Activated CD8-positive, alpha-beta memory T cell treated with anti-CD3 and anti-CD28 coated beads for 36 hours (primary cell): ENCODE measurements at regions not wholly inside any gene's neighbourhood (a gene's known extent, or its start where the extent isn't known, plus 50 kb on each side); places are given as distances from the start of the nearest gene placed in this dataset.
"Not testable (repeated sequence)": the region's sequence is repeated elsewhere in the genome, so short reads cannot be mapped to it uniquely, and the experiment has no call there.

Source experiments
- CTCF ChIA-PET: fragments of 350-600 bp; sonication (Branson Sonifier 250); formaldehyde crosslinking; loops from one replicate; lab custom pipeline; 2021; ENCODE audit warnings: antibody characterized with exemption; lab: Charles Lee
- POLR2A ChIA-PET: fragments of 350-600 bp; sonication (Branson Sonifier 250); formaldehyde crosslinking; loops from one replicate; lab custom pipeline; 2021; ENCODE audit warnings: antibody characterized with exemption; lab: Charles Lee

GRCh38 chr14:105630935-105631779, 104.8 kb downstream of the TMEM121 start:
- POLR2A ChIA-PET, CTCF ChIA-PET: not testable (repeated sequence)

DNA sequence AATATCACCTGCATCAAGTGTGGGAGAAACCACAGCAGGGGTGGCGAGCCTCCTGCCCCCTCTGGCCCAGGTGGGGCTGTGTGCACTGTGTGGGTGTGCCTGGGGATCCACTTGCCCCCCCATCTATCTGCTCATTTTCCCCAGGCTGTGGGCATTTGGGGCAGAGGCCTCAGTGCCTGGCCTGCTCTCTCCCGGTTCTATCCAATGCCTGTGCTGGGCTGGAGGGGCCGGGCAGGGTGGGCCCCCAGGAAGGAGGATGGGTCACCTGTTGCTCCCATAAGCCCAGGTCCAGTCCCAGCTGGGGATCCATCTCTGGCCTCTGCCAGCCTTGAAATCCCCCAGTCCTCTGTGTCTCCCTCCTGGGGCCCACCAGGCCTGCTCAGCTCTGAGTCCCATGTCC, 105.6 kb downstream of the TMEM121 start:
- CTCF ChIA-PET, result no interaction called here
- POLR2A ChIA-PET, result no interaction called here

- CTCF ChIA-PET, POLR2A ChIA-PET: not testable (repeated sequence)
Measured at GRCh38 chr14:105633596-105633995, 107.2 kb downstream of the TMEM121 start.

- ChIA-PET CTCF (no interaction called here), POLR2A (no interaction called here)
Measured at GRCh38 chr14:105635560-105635959, 109.2 kb downstream of the TMEM121 start.

GRCh38 chr14:105636021-105636420, 109.6 kb downstream of the TMEM121 start:
- CTCF ChIA-PET, POLR2A ChIA-PET: not testable (repeated sequence)

GRCh38 chr14:105636935-105637334, 110.6 kb downstream of the TMEM121 start:
- ChIA-PET POLR2A (no interaction called here), CTCF (no interaction called here)

DNA sequence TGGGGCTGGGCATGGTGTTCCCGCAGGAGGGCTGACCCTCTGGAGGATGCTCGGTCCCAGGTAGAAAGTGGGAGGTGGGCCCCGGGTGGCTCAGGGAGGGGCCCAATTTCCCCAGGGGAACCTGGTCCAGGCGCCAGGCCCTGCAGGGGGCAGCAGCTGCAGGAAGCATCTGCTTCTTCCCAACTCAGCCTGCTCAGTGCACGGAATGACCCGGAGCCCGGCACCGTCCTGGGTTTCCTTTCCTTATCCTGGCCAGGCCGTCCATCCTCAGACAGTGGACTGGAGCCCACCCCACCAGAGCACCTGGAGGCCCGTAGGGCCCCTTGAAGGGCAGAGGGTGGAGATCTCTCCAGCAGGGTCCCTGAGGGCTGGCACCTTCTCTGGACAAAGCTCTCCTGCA, 111.0 kb downstream of the TMEM121 start:
- POLR2A ChIA-PET, CTCF ChIA-PET: not testable (repeated sequence)

DNA sequence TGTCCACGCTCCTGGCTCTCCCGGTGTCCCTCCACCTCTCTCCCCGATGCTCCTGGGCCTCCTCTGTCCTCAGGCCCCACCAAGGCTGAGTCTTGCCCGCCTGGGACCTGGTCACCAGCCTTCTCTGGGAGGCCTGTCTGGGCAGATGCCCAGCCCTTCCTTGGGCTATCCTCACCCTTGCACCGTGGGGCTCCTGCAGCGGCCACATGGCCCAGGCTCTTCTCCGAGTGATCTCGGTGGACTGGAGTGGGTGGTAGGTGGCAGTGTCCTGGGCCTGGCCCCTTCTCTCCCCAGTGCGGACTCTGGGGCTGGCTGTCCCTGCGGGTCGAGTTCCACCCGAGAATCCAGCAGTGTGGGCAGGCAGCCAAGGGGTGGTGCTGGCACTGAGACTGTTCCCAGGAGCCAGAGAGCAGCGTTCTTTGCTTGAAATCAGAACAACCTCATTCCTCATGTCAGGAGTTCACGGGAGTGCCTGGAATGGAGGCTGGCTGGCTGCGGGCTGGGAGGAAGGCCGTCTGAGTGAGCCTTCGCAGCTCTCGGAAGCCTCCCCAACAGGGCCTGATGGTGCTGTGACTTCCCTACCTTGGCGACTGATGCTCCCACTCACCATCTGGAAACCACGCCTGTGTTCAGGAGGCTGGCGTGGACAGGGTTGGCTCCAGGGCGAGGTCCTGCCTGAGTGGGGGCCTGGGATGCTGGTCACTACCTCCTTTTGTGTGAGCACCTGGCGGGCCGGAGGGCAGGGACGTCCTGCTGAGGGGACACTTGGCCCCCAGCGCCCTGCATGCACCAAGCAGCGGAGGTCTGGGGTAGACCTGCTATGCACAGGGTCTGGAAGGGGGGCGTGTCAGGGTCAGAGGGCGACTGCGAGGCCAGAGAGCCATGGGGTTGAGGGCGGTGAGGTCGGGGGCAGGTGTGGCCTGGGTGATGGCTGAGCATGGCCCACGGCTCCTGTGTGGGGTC, 113.9 kb downstream of the TMEM121 start:
- CTCF ChIA-PET, POLR2A ChIA-PET: not testable (repeated sequence)

GRCh38 chr14:105641075-105641937, 114.9 kb downstream of the TMEM121 start:
- ChIA-PET POLR2A (no interaction called here), CTCF (no interaction called here)

DNA sequence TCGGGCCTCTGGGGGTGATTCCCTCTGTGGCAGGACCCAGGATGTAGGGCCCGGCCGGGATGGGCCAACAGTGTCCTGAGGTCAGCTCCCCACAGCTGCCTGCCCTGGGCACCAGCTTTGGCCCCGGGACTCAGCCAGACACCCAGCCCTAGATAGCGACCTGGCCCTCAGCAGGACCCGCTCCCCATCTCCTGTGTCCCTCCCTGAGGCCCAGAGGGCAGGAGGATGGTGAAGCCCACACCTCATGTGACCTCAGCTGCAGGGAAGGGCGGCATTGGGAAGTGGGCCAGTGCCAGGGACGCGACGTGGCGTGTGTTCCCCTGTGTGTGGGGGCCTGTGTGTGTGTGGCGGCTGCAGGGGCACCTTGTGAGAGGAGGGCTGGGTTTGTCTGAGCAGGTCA, 115.6 kb downstream of the TMEM121 start:
- CTCF ChIA-PET, POLR2A ChIA-PET: not testable (repeated sequence)

GRCh38 chr14:105642486-105642885, 116.1 kb downstream of the TMEM121 start:
- POLR2A ChIA-PET, CTCF ChIA-PET: not testable (repeated sequence)

DNA sequence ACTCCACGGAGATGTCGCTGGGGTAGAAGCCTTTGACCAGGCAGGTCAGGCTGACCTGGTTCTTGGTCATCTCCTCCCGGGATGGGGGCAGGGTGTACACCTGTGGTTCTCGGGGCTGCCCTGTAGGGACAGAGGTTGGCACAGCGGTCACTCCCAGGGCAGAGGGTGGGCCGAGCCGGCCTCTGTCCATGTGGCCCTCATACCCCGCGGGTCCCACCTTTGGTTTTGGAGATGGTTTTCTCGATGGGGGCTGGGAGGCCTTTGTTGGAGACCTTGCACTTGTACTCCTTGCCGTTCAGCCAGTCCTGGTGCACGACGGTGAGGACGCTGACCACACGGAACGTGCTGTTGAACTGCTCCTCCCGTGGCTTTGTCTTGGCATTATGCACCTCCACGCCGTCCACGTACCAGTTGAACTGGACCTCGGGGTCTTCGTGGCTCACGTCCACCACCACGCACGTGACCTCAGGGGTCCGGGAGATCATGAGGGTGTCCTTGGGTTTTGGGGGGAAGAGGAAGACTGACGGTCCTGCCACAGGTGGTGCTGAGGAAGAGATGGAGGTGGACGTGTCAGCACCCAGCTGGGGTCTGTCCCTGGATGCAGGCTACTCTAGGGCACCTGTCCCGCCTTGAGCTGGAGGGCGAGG, 117.1 kb downstream of the TMEM121 start:
- CTCF ChIA-PET, POLR2A ChIA-PET: not testable (repeated sequence)

GRCh38 chr14:105644053-105644435, 117.7 kb downstream of the TMEM121 start:
- CTCF ChIA-PET, POLR2A ChIA-PET: not testable (repeated sequence)

DNA sequence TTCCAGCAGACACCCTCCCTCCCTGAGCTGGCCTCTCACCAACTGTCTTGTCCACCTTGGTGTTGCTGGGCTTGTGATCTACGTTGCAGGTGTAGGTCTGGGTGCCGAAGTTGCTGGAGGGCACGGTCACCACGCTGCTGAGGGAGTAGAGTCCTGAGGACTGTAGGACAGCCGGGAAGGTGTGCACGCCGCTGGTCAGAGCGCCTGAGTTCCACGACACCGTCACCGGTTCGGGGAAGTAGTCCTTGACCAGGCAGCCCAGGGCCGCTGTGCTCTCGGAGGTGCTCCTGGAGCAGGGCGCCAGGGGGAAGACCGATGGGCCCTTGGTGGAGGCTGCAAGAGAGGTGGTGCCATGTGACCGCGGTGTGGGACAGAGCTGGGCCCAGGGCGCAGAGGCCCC, 118.1 kb downstream of the TMEM121 start:
- CTCF ChIA-PET, POLR2A ChIA-PET: not testable (repeated sequence)

GRCh38 chr14:105644891-105645290, 118.5 kb downstream of the TMEM121 start:
- POLR2A ChIA-PET, CTCF ChIA-PET: not testable (repeated sequence)

DNA sequence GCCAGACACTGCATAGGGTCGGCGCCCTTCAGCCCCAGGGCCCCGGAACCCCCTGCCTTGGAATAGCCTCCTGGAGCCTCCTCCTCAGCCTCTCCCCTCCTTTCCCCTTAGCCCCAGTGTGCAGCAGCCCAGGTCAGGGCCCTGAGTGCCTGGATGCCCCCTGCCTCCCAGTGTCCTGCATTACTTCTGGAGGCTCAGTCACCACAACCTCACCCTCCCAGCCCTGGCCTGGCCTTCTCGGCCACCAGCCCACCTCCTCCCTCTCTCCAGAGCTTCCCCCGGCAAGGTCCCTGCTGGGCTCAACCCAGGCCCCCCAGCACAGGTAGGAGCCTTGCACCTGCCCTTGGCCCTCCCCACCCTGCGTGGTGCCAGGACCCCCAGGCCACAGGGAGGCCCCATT, 119.0 kb downstream of the TMEM121 start:
- CTCF ChIA-PET, POLR2A ChIA-PET: not testable (repeated sequence)

DNA sequence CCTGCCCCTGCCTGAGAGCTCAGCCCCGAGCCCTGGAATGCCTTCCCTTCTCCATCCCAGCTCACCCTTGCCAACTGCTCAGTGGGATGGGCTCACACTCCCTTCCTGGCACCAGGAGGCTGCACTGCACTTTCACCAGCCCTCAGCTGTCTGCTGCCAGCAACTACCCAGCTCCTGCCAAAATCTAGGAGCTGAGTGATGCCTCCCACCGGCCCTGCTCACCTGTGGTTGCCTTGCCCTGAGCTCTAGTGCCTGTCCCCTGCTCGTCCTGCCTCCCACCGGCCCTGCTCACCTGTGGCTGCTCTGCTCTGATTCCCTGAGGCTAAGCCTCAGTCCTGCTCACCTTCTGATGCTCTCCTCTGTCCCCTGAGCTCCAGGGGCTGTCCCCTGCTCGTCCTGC, 119.8 kb downstream of the TMEM121 start:
- POLR2A ChIA-PET, result no interaction called here
- CTCF ChIA-PET, result no interaction called here

- POLR2A ChIA-PET, CTCF ChIA-PET: not testable (repeated sequence)
Measured at GRCh38 chr14:105646711-105647281, 120.4 kb downstream of the TMEM121 start.

DNA sequence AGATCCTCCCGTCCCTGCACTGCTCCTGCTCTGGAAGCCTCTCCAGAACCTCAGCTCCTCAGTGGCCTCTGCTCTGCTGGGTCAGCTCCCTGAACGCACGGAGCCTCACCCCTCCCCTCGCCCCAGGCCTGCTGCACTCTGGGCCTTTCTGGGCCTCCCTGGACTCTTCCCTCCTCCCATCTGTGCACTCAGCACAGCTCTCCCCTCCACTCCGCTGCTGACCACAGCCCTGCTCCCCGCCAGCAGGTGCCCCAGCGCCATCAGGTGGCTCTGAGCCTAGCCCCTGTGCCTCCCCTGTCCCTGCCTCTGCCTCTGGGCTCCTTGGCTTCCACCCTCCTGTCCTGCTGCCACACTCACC, 121.0 kb downstream of the TMEM121 start:
- CTCF ChIA-PET, POLR2A ChIA-PET: not testable (repeated sequence)
